Activated CD8-positive, alpha-beta memory T cell treated with anti-CD3 and anti-CD28 coated beads for 36 hours (primary cell): ENCODE measurements at regions not wholly inside any gene's neighbourhood (a gene's known extent, or its start where the extent isn't known, plus 50 kb on each side); places are given as distances from the start of the nearest gene placed in this dataset.
"Not testable (repeated sequence)": the region's sequence is repeated elsewhere in the genome, so short reads cannot be mapped to it uniquely, and the experiment has no call there.

Experiments used
- CTCF ChIA-PET: fragments of 350-600 bp; sonication (Branson Sonifier 250); formaldehyde crosslinking; loops from one replicate; lab custom pipeline; 2021; ENCODE audit warnings: antibody characterized with exemption; lab: Charles Lee
- POLR2A ChIA-PET: fragments of 350-600 bp; sonication (Branson Sonifier 250); formaldehyde crosslinking; loops from one replicate; lab custom pipeline; 2021; ENCODE audit warnings: antibody characterized with exemption; lab: Charles Lee

- CTCF ChIA-PET: no interaction called here
- POLR2A ChIA-PET: no interaction called here
These were observed 105.0 kb downstream of the LEPR start for GRCh38 chr1:65525266-65526048.

GRCh38 chr1:65526049-65526556, 105.6 kb downstream of the LEPR start:
- CTCF ChIA-PET: no interaction called here
- POLR2A ChIA-PET: no interaction called here

- ChIA-PET POLR2A (no interaction called here), CTCF (no interaction called here)
These were observed 106.7 kb downstream of the LEPR start for GRCh38 chr1:65527190-65527589.

- ChIA-PET POLR2A (no interaction called here), CTCF (no interaction called here)
These were observed 107.4 kb downstream of the LEPR start for GRCh38 chr1:65527707-65528503.

- ChIA-PET CTCF (no interaction called here), POLR2A (no interaction called here)
These were observed 111.6 kb downstream of the LEPR start for GRCh38 chr1:65531972-65532570.

GRCh38 chr1:65535981-65536380, 115.5 kb downstream of the LEPR start:
- POLR2A ChIA-PET: no interaction called here

GRCh38 chr1:65538086-65538485, 117.6 kb downstream of the LEPR start:
- CTCF ChIA-PET: no interaction called here
- POLR2A ChIA-PET: no interaction called here

More at GRCh38 chr1:65535981-65536380, 115.5 kb downstream of the LEPR start:
- CTCF ChIA-PET: no interaction called here

- POLR2A ChIA-PET: interaction anchor here (0.5 kb wide), 1 partner anchor 111 kb away, joined by 3 read pairs; no protein-coding TSS in a partner anchor
- CTCF ChIA-PET: no interaction called here
These were observed 118.2 kb downstream of the LEPR start for GRCh38 chr1:65538664-65539063.

- CTCF ChIA-PET: no interaction called here
These were observed 119.0 kb downstream of the LEPR start for GRCh38 chr1:65539266-65540131.

GRCh38 chr1:65541161-65541560, 120.7 kb downstream of the LEPR start:
- ChIA-PET POLR2A (no interaction called here), CTCF (no interaction called here)

More at GRCh38 chr1:65539266-65540131, 119.0 kb downstream of the LEPR start:
- POLR2A ChIA-PET: interaction anchor here (0.5 kb wide), 2 partner anchors 112 to 441 kb away, joined by 3 to 5 read pairs; no protein-coding TSS in a partner anchor

- ChIA-PET CTCF (no interaction called here), POLR2A (no interaction called here)
These were observed 121.4 kb downstream of the LEPR start for GRCh38 chr1:65541865-65542264.

GRCh38 chr1:65542592-65542991, 122.1 kb downstream of the LEPR start:
- POLR2A ChIA-PET, CTCF ChIA-PET: not testable (repeated sequence)

- POLR2A ChIA-PET: not testable (repeated sequence)
These were observed 130.0 kb downstream of the LEPR start for GRCh38 chr1:65550306-65551010.

GRCh38 chr1:65552484-65552883, 132.0 kb downstream of the LEPR start:
- CTCF ChIA-PET, POLR2A ChIA-PET: not testable (repeated sequence)

More at GRCh38 chr1:65550306-65551010, 130.0 kb downstream of the LEPR start:
- CTCF ChIA-PET: not testable (repeated sequence)

GRCh38 chr1:65554086-65554764, 133.8 kb downstream of the LEPR start:
- POLR2A ChIA-PET, CTCF ChIA-PET: not testable (repeated sequence)

- ChIA-PET CTCF (no interaction called here), POLR2A (no interaction called here)
These were observed 134.4 kb downstream of the LEPR start for GRCh38 chr1:65554829-65555228.

- ChIA-PET CTCF (no interaction called here), POLR2A (no interaction called here)
These were observed 137.7 kb downstream of the LEPR start for GRCh38 chr1:65558215-65558614.

GRCh38 chr1:65564493-65564892, 144.0 kb downstream of the LEPR start:
- ChIA-PET POLR2A (no interaction called here), CTCF (no interaction called here)
